ENCODE measurements at regions not wholly inside any gene's neighbourhood (a gene's known extent, or its start where the extent isn't known, plus 50 kb on each side); places are given as distances from the start of the nearest gene placed in this dataset.

DNA sequence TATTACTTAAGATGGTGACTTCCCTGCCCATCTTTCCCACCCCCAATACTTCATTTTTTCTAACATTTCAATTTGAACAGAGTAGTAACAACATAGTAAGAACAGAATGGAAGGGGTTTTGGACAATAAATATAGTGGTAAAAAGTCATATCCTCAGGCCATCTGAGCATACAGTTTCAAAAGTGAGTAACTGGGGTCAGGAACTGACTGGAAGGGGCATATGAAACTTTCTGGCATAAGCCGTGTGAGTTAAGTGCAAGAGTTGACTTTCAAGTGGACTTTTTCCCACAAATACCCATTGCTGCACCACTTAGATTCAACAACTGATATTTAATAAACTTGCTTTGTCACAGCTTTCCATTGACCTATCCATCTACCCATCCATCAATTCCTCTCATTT lies 153.5 kb upstream of the IL12A start:
- DNase-seq, result no peak

DNA sequence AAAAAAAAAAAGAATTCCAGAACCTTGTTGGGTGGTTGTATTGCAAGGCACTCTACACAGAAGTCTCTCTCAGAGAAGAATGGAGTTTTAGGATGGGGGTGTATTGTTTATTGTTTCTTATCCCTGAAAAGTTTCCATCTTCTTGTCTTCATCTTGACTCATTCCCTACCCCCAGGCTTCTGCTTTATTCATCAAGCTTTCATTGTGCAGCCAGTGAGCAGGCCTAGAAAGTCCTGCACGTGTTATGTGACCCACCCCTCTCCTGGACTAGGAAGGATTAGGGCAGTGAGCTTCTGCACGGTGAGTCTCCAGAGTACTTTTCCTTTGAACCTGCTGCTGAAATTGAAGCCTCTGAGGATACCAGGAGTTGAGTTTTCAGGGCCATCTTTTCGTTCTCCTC lies 150.9 kb upstream of the IL12A start:
- no peak for DNase-seq

DNA sequence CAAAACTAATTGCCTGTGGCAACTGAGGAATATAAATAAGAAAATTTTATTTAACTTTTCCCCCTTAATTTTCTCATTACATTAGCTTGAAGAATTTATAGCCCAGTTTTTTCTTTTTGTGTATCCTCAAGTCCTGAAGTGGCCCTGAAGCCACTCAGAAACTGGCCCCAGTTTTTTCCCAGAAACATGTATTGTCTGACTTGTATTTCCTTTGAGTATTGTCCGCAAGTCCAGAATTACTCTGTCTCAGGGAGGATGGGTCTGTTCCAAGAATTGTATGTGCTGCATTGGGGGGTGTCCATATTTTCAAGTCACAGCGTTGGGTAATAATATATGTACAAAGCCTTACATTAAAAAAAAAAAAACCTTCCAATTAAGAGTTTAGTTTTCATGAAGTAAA lies 149.7 kb upstream of the IL12A start:
- DNase-seq, result no peak

DNA sequence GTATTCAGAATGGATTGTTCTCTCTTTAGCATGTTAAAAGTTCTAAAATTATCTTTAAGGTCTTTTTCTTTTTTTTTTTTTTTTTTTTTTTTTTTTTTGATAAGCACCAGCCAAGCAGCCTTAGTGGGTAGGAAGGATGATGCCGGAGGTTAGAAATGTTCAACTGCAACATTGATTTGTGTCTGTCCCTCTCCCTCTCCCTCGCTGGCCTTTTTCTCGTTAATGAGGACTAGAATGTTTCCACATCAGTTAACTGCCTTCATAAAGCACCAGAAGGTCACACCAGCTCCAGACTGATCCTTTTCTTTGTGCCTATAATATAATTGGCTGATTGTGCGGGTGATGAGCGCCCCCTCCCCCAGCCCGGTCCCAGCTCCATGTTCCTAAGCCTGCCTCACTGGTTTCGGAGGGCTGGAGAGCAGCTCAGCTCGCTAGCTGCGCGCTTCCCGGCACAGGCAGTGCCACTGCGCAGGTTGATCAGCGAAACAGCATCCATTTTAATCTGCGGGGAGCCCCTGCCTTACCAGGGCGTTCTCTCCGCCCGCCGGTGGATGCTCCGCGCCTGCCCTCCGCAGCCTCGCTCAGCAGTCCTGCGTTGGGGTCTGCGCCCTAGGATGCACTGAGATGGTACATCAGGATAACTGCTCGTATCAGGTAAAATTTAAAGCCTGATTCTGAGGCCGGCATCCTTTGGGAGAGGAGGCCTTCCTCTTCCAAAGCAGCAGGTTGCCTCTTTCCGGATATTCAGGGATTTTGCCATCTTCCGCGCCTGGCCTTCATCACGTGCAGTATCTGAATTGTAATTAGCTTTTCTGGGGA lies 148.9 kb upstream of the IL12A start, which contains the start of gene SCHIP1:
TSS of gene SCHIP1 (plus strand) at position 301 of the 819 bp plus-strand sequence.
- DNase-seq, result no peak

DNA sequence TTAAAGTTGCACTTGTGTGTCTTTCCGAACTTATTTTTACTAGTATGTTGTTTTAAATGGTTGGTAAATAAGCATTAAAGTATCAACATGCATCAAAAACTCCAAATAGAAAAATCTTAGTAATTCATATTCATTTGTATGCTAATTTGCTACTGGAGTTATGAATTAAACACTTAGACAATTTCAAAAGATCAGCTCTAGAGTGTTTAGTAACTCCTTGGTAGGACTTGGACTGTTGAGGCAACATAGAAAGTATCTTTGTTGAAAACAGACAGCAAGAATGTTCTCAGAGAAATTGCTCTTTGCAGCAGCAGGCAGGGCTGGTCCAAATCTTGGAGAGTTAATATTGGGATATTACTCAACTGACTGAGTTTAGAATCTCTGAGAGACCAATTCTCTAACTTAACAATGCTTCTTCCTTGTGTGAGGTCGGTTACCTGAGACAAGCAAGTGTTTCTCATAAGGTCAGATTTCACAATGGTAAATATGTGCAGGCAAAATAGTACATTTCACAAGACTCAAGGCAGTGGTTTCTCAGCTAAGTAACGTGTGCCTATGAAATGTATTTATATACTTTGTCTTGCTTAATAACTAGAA lies 147.8 kb upstream of the IL12A start:
- DNase-seq, result no peak

DNA sequence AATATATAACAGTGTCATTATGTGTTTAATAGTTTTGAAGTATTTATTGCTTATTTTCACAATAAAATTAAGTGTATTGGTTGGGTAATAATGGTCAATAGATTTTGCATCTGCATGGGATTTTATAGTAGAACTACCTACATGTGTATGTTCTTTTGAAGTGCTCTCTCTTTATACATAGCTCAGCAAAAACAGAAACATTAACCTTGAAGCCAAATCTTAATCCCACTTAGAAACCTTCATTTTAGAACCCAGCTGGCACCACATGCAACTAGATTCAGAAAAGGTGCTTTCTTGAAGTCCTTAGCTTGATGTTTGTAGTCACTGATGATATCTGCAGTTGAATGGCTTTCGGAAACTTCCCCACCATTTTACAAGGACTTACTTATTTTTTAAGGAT lies 146.9 kb upstream of the IL12A start:
- DNase-seq, result no peak

DNA sequence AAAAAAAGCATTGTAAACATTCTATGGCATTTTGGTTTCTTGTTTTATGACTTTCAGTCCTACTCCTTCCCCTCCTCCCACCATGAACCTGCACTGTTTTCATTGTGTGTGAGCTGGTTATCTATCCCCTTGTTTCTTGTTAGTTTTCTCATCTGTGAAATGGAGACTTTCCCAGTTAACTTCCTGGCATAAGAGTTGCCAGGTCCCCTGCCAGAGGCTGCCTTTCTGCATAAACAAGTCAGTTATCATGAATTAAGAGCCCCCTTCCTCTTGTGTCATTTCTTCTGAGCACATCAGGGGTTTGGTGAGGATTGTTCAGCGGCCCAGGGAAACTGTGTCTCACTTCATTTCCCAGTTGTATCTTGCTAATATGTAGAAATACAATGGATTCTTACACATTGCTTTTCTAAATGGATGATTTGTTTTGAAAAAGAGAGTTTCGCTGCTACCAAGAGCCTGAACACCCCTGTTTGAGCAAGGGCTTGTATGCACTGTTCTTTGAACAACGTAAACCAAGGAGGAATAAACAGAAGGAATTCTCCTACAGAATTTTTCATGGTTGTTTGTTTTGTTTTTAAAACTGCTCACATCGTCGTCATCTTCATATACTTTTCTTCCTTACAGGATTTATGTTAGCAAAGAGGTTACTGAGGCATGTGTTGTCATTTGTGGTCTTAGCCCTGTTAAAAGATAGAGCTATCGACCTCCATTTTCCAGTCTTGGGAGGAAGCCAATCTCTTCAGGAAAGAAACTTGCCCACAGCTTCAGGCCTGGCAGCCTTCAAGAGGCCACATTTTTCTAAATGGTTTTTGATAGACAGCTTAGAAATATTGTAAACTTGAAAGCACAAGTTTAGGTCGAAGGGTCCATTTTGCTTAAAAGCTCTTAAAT lies 144.6 kb upstream of the IL12A start:
- DNase-seq, result no peak

DNA sequence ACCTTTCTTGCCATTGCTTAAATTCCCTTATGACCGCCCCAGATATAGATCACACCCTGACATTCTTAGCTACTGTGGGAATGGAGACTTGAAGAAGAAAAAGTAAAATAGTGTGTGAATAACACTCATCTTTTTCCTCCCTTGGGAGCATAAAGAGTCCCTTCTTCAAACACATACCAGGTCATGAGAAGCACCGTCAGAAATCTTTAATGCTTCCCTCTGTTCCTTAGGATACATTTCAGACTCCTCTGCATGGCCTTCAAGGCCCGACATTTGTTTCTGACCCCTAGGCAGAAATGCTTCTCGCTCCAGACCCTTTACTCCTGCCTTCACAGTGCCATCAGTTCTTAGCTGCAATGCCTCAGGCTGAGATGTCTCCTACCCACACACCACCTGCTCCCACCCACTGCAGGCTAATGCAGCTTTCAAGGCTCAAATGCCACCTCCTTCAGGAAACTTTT lies 143.8 kb upstream of the IL12A start:
- no peak for DNase-seq

DNA sequence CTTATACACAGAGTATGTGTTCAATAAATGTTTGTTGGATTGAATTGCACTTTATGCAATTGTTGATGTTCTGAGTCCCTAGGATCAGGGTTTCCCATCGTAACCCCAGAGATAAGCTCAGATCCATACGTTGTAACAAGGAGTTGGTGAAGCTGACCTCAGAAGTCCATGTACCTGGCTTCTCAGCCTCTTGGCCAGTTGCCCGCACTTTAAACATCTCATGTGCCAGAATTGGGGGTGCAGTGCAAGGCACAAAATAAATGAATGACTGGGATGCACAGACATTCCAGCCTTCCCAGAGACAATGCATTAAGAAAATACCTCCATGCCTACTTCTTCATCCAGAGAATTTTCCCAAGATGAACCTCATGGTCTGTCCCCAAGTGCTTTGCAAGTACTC lies 142.9 kb upstream of the IL12A start:
- DNase-seq, result no peak

DNA sequence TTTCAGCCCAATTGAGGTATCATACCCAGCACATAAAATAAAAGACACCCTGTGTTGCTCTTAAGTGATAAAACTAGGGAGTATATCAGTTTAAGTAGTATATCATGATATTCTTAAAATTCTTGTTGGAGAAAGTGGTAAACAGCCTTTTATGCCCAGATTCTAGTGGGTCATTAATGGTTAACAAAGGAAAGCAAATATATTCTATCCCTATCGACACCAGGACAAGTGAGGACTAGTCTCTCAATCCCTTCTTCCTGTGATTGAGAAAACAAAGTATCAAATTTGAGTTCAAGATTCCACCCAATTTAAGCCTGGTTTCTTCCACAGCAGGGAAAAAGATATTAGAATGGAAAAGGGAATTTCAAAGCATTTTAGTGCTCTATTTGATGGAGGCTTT lies 142.4 kb upstream of the IL12A start:
- DNase-seq, result no peak

DNA sequence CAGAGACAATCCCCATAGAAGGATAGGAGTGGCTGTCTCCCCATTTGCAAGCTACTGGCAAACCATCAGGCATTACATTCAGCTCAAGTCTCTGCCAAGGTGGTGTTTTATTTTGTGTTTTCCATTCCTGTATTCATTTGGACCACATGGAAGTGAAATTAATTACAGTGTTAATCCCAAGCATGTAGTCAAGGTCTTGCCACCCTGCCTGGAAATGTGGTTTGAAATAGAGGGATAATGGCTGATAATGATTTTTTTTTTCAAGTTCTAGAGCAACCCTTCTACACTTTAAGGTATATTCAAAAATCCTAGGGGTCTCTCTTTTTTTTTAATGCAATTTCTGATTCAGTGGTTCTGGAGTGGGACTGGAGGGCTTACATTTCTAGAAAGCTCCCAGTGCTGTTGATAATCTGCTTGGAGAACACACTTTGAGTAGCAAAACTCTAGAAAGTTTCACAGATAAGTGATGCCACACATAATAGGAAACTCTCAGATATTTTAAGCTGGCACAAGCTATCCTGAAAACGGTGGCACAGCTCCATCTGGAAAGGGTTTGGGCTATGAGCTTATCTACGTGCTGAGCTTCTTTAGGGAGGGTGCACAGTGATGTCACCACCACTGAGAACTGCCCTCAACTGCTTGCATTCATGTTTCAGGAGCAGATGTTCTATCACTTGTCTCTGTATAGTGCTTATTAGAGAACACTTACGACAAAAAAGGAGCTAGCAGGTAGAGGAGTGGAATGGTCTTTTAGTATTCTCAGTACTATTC lies 140.1 kb upstream of the IL12A start:
- no peak for DNase-seq

DNA sequence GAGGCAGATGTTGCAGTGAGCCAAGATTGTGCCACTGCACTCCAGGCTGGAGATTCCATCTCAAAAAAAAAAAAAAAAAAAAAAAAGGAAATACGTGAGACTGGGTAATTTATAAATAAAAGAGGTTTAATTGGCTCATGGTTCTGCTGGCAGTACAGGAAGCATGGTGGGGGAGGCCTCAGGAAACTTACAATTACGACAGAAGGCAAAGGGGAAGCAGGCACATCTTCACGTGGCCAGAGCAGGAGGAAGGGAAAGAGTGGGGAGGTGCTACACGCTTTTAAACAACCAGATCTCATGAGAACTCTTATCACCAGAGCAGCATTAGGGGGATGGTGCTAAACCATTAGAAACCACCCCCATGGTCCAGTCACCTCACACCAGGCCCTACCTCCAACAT lies 138.2 kb upstream of the IL12A start:
- no peak for DNase-seq

DNA sequence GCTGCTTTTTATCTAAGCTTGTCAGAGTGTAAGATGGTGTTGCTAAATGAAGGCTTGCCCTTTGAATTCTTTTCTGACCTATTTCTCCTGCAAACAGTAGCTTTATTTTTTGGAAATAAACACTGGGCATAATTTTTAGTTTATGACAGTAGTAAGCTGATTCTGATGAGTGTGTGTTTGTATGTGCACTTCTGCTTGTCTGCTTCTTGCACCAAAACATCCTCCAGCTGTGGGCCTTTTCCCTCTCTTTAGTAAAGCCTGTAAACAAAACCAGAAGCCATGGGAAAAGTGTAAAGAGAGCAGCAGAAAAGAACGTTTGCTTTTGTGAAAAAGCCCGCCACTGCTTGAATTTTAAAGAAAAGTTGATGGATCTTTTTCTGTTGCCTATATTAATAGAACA lies 136.4 kb upstream of the IL12A start:
- DNase-seq, result no peak

DNA sequence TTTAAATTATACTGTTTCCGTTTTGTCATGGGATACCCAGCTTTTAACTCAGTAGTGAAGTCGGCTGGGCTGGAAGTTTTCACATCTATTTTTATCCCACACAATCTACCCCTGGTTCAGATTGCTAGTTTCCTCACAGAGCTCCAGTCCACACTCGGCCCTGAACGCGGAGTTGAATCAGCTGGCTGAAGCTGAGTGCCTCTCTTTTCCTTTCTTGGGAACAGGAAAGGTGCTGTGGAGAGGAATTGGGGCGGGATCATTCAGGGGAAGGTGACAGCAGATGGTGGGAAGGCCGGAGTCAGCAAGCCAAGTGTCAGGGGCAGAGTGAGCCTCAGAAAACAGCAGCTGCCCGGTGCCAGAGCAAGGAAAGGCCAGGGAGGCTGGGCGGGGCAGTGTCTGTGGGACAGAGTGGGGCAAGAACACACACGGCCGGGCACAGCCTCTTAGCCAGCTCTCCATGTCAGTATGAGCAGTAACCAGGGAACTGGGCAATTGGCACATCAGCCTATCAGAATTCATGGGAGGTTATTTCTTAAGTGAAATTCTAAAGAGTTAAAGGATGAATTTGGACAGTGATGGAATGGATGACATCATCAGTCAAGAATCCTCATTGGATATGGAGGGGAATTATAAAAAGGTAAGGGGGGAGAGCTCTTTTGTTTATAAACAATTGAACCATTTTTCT lies 135.7 kb upstream of the IL12A start:
- DNase-seq, result no peak

DNA sequence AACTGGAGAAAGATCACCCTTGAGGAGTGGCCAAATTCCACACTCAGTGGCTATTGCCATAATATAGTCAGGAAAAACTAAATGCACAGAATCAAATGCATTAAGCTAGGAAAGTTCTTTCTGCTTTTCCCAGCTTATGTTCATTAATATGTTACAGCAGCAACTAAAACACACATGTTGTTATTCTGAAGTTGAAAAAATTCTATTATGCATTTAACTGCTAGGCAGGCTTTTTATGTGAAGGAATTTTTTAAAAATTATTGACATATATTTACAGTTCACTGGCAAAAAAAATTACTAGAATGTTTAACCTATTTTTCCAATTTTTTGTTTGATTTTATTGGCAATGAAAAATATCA lies 135.2 kb upstream of the IL12A start:
- DNase-seq, result no peak

DNA sequence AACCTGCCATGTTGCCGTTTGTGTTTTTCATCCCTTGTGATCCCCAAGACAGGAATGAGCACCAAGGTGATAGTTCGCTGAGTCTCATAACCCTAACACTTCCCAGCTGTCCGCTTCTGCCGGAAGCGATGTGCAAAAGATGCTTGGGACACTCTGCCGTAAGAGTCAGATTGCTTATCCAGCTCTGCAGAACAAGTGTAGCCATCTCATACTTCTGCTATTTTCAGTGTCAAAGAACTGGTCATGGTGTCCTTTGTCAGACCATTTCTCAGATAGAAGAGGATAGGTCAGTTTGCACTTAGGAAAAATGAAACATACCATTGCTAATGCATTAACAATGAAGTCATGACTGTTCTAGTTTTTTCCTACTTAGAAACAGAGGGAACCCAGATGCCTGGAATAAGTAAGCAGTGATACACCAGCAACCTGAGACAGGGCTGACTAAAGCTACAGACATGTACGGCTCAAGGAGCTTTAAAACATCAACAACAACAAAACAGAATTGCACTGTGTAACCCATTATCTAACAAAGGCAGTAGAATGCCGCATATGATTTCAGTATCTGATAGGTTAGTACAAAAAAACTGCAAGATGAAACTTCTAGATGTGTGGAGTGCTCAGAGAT lies 134.0 kb upstream of the IL12A start:
- DNase-seq, result no peak

DNA sequence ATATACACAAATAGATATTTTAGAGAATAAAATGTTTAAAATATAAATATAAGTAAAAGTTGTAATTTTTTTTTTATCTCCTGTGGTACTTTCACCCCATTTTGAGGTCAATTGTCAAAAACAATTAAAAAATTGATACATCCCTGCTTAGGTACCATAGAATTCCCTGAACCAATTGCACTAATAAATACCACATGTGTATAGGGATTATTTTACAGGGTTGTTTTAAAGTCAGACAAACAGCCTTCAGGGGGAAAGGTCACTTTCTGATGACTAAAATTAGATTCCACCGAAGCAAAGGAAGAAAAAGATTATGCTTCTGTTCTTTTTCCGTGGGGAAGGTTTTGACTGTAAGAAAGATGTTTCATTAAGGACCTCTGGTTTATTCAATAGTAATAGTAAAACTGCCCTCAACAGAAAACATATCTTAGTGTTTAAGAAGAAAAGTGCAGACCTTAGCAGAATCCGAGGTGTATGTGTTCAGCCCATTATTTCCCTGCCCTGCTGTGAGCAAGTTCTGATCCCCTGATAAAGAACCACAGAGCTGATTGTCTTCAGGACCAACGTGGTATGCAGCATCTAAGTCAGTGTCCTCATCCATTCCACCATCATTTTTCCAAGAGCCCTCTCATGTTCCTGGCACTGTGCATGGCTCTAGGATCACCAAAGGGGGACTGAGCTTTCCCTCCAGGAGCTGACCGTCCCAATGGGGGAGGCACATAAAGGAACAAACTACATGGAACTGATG lies 132.9 kb upstream of the IL12A start:
- DNase-seq, result no peak

DNA sequence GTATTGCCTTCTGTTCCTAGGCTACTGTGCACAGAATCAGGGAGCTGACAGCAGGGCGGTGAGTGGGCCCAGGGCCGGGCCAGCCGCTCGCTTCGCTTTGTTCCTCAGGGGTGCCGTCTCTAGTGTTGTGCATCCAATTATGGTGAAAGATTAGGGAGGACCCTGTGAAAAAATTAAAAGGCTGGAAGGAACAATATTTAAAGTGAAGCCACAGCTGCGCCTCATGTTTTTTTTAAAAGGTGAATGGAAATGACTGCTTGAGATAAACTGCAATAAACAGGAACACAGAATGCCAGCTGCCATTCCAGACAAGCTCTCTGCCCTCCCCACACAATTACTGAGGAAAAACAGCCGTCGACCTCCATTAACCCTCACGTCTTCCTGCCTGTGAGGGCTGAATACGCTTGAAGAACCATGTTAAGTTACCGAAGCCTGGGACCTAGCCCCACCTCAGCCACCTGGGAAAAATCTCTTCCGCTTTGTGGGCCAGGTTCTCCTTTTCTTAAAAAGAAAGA lies 132.0 kb upstream of the IL12A start:
- DNase-seq, result no peak

DNA sequence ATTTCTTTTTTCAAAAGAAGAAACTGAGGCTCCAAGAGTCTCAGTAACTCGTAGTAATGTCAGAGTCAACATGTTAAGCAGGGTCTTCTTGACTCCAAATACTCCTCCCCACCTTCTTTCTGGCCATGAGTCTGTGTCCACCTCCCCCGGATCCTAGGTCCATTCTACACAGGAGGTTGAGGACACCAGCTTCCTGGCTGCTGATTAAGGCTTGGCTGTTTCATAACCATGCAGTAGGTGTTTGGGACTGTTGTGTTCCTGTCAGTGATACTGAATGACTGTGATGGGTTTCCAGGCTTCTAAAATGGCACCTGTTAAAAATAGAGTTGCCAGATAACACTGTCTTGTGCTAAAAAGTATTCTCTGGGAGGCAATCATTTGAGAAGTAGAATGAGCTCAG lies 130.8 kb upstream of the IL12A start:
- DNase-seq, result no peak

DNA sequence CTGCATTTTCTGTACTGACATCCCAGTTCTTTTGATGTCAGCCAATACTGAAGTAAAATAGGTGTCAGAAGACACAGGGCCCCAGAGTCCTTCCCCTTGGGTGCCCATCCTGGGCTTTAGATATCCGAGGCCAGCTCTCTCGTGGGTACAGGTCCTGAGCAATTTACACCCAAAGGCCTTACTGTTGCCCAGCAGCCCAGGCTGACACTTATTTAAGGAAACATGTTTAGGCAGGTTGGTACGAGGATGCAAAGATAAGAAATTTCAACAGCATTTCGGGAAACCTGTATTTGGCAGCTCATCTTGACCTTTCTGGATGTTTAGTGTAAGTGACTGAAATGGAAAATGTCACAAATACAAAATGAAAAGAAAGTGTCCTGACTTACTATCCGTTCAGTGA lies 130.0 kb upstream of the IL12A start:
- DNase-seq, result no peak

DNA sequence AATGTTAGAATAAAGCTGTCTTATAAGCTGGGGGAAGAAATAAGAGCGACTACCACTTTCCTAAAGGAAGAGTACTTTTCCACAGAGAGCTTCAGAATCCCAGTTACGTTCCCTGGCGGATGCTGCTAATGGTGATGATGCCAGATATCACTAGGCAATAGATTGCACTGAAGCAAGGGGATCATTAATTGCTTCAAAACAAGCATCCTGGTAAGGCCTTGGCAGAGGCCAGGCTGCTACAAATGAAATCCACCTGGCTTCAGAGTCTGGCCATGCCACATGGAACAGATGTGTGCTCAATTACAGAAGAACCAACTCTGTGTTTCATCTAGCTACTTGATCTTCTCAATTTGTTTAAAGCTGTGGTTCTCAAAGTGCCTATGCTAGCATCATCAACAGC lies 129.2 kb upstream of the IL12A start:
- DNase-seq, result no peak

Measured in CD4-positive, alpha-beta T cell treated with Interleukin-10 for 1 hour (primary cell).